Right lobe of liver (tissue), 4 donors: ENCODE measurements at regions not wholly inside any gene's neighbourhood (a gene's known extent, or its start where the extent isn't known, plus 50 kb on each side); places are given as distances from the start of the nearest gene placed in this dataset.

Experiments used
- POLR2A ChIP-seq: fragments of 450-650 bp; IDR thresholded peaks from one replicate; pipeline ENCODE4 v1.6.1; 2017; ENCODE audit warnings: antibody characterized with exemption, mild to moderate bottlenecking
- TF ChIP-seq, protein P1 (sequence below), 4 donors: fragments of 200-600 bp in 3 of 4; fragments of 450-650 bp in 1 of 4; IDR thresholded peaks; one replicate each; pipeline versions ENCODE4 v1.5.1 to v1.8.0; 2016 to 2022; ENCODE audit warnings: antibody characterized with exemption in 4 of 4, mild to moderate bottlenecking in 2 of 4
- donor health status: DM: no; HTN: no; CAD: no.
- donor health status: DM: no; HTN: no; CAD: no.
- donor health status: DM: no; HTN: yes; CAD: no.

DNA sequence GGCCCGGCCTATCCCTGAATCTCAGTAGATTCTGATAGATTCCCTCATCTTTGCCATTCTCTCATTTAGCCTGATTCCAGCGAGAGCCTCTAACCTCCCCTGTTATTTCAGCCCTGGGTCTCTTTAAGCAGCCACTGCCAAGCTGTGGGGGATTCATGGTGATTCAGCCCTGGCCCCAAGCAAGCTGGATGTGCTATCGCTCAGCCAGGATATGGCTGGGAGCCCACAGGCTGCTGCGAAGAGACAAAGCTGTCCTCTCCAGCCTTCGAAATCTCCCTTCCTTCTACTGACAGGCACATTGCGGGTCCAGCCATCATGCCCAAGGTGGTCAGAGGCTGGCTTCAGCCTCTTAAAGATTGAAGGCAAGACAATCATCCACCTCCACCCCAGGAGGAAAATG, 394.1 kb downstream of the SOX9 start:
- TF ChIP-seq, protein P1, sequence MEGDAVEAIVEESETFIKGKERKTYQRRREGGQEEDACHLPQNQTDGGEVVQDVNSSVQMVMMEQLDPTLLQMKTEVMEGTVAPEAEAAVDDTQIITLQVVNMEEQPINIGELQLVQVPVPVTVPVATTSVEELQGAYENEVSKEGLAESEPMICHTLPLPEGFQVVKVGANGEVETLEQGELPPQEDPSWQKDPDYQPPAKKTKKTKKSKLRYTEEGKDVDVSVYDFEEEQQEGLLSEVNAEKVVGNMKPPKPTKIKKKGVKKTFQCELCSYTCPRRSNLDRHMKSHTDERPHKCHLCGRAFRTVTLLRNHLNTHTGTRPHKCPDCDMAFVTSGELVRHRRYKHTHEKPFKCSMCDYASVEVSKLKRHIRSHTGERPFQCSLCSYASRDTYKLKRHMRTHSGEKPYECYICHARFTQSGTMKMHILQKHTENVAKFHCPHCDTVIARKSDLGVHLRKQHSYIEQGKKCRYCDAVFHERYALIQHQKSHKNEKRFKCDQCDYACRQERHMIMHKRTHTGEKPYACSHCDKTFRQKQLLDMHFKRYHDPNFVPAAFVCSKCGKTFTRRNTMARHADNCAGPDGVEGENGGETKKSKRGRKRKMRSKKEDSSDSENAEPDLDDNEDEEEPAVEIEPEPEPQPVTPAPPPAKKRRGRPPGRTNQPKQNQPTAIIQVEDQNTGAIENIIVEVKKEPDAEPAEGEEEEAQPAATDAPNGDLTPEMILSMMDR (IDR thresholded peaks at IDR 0.05): no peak
- TF ChIP-seq POLR2A: no peak
